ENCODE measurements at regions not wholly inside any gene's neighbourhood (a gene's known extent, or its start where the extent isn't known, plus 50 kb on each side); places are given as distances from the start of the nearest gene placed in this dataset.
"Not testable (repeated sequence)": the region's sequence is repeated elsewhere in the genome, so short reads cannot be mapped to it uniquely, and the experiment has no call there.

GRCh38 chr16:87121816-87122215 is 195.4 kb downstream of the C16orf95 start:
- H3K36me3 Mint-ChIP-seq: no peaks in the 10 kb centered on the region
- no peaks in the 10 kb centered on the region; the same call in 1 of the 2 replicates for H3K27me3 Mint-ChIP-seq (ENCODE audit: low read depth)
- no peak for DNase-seq (ENCODE audit: low spot score)
- H3K4me3 Mint-ChIP-seq: no peak overlapping the region
- no peaks in the 10 kb centered on the region; the same call in 1 of the 2 replicates for H3K4me1 Mint-ChIP-seq
- TF ChIP-seq MYBL2 (CRISPR knock-in tag; IDR thresholded peaks at IDR 0.05): no peak
- no peak for TF ChIP-seq PRRX2 (CRISPR knock-in tag; IDR thresholded peaks at IDR 0.05)
- TF ChIP-seq CREB1 (CRISPR knock-in tag; IDR thresholded peaks at IDR 0.05): no peak
- CTCF ChIA-PET: interaction anchor here (0.6 to 1.3 kb wide), 5 partner anchors 11 to 176 kb away, joined by 3 to 5 read pairs (median 3); no protein-coding TSS in a partner anchor
- no peak overlapping the region for H3K27ac Mint-ChIP-seq
- no peak for ATAC-seq
- peaks cover 16% of the 10 kb centered on the region; the same call in 1 of the 2 replicates for H3K9me3 Mint-ChIP-seq
- POLR2A ChIA-PET: interaction anchor here (0.6 kb wide), 1 partner anchor 678 kb away, joined by 5 read pairs; no protein-coding TSS in a partner anchor

GRCh38 chr16:87123356-87124001 is 193.7 kb downstream of the C16orf95 start:
- peaks cover 16% of the 10 kb centered on the region for H3K9me3 Mint-ChIP-seq
- ATAC-seq (no peak), DNase-seq (ENCODE audit: low spot score) (no peak)
- no peak overlapping the region; the same call in 1 of the 2 replicates for H3K27ac Mint-ChIP-seq
- H3K27me3 Mint-ChIP-seq (ENCODE audit: low read depth): no peaks in the 10 kb centered on the region; the same call in 1 of the 2 replicates
- ChIA-PET POLR2A (no interaction called here), CTCF (interaction anchor here (1.1 kb wide), 1 partner anchor 46 kb away, joined by 3 read pairs; no protein-coding TSS in a partner anchor)
- H3K36me3 Mint-ChIP-seq: no peaks in the 10 kb centered on the region
- TF ChIP-seq, protein P1, sequence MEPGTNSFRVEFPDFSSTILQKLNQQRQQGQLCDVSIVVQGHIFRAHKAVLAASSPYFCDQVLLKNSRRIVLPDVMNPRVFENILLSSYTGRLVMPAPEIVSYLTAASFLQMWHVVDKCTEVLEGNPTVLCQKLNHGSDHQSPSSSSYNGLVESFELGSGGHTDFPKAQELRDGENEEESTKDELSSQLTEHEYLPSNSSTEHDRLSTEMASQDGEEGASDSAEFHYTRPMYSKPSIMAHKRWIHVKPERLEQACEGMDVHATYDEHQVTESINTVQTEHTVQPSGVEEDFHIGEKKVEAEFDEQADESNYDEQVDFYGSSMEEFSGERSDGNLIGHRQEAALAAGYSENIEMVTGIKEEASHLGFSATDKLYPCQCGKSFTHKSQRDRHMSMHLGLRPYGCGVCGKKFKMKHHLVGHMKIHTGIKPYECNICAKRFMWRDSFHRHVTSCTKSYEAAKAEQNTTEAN (CRISPR knock-in tag; IDR thresholded peaks at IDR 0.05): no peak
- TF ChIP-seq USF2 (CRISPR knock-in tag; IDR thresholded peaks at IDR 0.05) (no peak), CREB1 (CRISPR knock-in tag; IDR thresholded peaks at IDR 0.05) (no peak), ESRRA (CRISPR knock-in tag; IDR thresholded peaks at IDR 0.05; ENCODE audit: borderline replicate concordance) (no peak), EMX1 (CRISPR knock-in tag; IDR thresholded peaks at IDR 0.05) (no peak), ZBTB21 (CRISPR knock-in tag; IDR thresholded peaks at IDR 0.05; ENCODE audit: borderline replicate concordance) (no peak), NFYB (CRISPR knock-in tag; conservative IDR thresholded peaks at IDR 0.05; ENCODE audit: low read depth) (no peak), FOXP1 (CRISPR knock-in tag; IDR thresholded peaks at IDR 0.05; ENCODE audit: borderline replicate concordance) (no peak), ZNF396 (CRISPR knock-in tag; IDR thresholded peaks at IDR 0.05; ENCODE audit: borderline replicate concordance) (no peak), RORB (CRISPR knock-in tag; IDR thresholded peaks at IDR 0.05) (no peak), FOXJ3 (CRISPR knock-in tag; IDR thresholded peaks at IDR 0.05; ENCODE audit: borderline replicate concordance) (no peak)
- TF ChIP-seq, protein P2, sequence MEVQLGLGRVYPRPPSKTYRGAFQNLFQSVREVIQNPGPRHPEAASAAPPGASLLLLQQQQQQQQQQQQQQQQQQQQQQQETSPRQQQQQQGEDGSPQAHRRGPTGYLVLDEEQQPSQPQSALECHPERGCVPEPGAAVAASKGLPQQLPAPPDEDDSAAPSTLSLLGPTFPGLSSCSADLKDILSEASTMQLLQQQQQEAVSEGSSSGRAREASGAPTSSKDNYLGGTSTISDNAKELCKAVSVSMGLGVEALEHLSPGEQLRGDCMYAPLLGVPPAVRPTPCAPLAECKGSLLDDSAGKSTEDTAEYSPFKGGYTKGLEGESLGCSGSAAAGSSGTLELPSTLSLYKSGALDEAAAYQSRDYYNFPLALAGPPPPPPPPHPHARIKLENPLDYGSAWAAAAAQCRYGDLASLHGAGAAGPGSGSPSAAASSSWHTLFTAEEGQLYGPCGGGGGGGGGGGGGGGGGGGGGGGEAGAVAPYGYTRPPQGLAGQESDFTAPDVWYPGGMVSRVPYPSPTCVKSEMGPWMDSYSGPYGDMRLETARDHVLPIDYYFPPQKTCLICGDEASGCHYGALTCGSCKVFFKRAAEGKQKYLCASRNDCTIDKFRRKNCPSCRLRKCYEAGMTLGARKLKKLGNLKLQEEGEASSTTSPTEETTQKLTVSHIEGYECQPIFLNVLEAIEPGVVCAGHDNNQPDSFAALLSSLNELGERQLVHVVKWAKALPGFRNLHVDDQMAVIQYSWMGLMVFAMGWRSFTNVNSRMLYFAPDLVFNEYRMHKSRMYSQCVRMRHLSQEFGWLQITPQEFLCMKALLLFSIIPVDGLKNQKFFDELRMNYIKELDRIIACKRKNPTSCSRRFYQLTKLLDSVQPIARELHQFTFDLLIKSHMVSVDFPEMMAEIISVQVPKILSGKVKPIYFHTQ (CRISPR knock-in tag; IDR thresholded peaks at IDR 0.05): no peak
- TF ChIP-seq, protein P3, sequence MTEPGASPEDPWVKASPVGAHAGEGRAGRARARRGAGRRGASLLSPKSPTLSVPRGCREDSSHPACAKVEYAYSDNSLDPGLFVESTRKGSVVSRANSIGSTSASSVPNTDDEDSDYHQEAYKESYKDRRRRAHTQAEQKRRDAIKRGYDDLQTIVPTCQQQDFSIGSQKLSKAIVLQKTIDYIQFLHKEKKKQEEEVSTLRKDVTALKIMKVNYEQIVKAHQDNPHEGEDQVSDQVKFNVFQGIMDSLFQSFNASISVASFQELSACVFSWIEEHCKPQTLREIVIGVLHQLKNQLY (CRISPR knock-in tag; IDR thresholded peaks at IDR 0.05): no peak
- TF ChIP-seq, protein P4, sequence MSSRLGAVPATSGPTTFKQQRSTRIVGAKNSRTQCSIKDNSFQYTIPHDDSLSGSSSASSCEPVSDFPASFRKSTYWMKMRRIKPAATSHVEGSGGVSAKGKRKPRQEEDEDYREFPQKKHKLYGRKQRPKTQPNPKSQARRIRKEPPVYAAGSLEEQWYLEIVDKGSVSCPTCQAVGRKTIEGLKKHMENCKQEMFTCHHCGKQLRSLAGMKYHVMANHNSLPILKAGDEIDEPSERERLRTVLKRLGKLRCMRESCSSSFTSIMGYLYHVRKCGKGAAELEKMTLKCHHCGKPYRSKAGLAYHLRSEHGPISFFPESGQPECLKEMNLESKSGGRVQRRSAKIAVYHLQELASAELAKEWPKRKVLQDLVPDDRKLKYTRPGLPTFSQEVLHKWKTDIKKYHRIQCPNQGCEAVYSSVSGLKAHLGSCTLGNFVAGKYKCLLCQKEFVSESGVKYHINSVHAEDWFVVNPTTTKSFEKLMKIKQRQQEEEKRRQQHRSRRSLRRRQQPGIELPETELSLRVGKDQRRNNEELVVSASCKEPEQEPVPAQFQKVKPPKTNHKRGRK (CRISPR knock-in tag; IDR thresholded peaks at IDR 0.05; ENCODE audit: borderline replicate concordance): no peak
- no peaks in the 10 kb centered on the region; the same call in 1 of the 2 replicates for H3K4me1 Mint-ChIP-seq
- no peak overlapping the region for H3K4me3 Mint-ChIP-seq

- H3K36me3 Mint-ChIP-seq; H3K4me3 Mint-ChIP-seq; H3K27me3 Mint-ChIP-seq (ENCODE audit: low read depth); H3K27ac Mint-ChIP-seq; DNase-seq (ENCODE audit: low spot score); H3K4me1 Mint-ChIP-seq; ATAC-seq: not testable (repeated sequence)
- CTCF ChIA-PET: interaction anchor here (1.1 kb wide), 1 partner anchor 47 kb away, joined by 3 read pairs; no protein-coding TSS in a partner anchor
- peaks cover 26% of the 10 kb centered on the region for H3K9me3 Mint-ChIP-seq
- POLR2A ChIA-PET: interaction anchor here (0.6 kb wide), 1 partner anchor 179 kb away, joined by 3 read pairs; no protein-coding TSS in a partner anchor
These were observed 192.8 kb downstream of the C16orf95 start for GRCh38 chr16:87124405-87124804.
